ENCODE measurements at regions not wholly inside any gene's neighbourhood (a gene's known extent, or its start where the extent isn't known, plus 50 kb on each side); places are given as distances from the start of the nearest gene placed in this dataset.

DNA sequence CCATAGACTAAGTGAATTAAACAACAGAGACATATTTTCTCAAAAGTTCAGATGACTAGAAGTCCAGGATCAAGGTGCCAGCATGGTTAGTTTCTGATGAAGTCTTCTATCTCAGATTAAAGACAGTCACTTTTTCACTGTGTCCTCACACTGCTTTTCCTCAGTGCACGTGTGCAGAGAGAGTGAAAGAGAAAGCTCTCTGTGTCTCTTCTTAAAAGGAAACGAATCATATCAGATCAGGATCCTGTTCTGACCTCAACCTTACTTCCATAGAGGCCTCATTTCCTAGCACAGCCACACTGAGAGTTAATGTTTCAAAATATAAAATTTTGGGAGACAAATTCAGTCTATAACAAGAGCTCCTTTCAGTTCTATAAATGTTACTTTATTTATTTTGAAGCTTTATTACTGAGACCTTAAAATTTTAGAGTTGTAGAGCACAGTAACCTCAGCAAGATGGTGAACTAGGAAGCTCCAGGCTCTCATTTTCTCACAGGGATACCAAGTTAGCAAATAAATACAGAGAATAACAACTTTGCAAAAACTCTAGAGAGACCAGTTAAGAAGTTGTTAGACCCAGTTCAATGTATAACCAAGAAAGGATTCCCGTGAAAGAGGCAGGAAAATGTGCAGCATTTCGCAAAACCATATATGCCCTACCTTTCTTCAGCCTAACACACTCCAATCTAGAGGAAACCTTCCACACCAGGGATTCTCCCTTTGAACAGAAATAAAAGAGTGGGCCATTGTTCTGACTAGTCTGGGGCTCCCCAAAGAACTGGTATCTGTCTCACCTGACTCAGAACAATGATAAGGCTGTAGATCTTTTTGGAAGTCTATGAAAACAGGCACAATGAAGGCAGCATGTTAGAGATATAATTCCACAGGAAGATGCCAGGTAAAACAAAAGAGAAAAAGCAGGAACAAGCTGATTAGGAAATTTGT is 372.2 kb downstream of the MRPL39 start:
- H3K27me3 ChIP-seq (ENCODE audit: control insufficient read depth in 2 of 2, insufficient read depth in 1 of 2, low read length in 1 of 2), result no peaks in the 10 kb centered on the region
- H3K9me3 ChIP-seq (ENCODE audit: control insufficient read depth in 2 of 2, insufficient read depth in 1 of 2, low read length in 1 of 2), result no peaks in the 10 kb centered on the region
- 51% methylated on average over 4 of the region's 4 CpGs for WGBS
- H3K36me3 ChIP-seq (ENCODE audit: control insufficient read depth in 2 of 2, insufficient read depth in 2 of 2, low read length in 1 of 2), result no peaks in the 10 kb centered on the region
- no peaks in the 10 kb centered on the region for H3K4me1 ChIP-seq (ENCODE audit: control insufficient read depth in 2 of 2, insufficient read depth in 2 of 2, low read length in 2 of 2)
- H3K27ac ChIP-seq (ENCODE audit: low read depth in 1 of 2, low read length in 1 of 2), result no peak overlapping the region
- peak in 1 of 9 donors; percentile 5 for DNase-seq (ENCODE audit: low read depth in 6 of 9, low spot score in 9 of 9)
- H3K4me3 ChIP-seq (ENCODE audit: low read length in 2 of 2), result no peak overlapping the region

DNA sequence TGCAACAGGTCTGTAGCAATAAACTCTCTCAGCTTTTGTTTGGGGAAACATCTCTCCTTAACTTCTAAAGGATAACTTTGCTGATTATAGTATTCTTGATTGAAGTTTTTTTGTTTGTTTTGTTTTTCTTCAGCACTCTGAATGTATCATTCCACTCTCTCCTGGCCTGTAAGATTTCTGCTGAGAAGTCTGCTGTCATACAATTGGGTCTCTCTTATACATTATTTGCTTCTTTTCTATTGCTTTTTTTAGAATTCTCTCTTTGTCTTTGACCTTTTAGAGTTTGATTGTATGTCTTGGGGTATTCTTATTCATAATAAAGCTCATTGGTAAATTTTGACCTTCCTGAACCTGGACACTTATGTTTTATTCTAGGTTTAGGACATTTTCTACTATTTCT is 386.3 kb downstream of the MRPL39 start:
- peaks cover 0 to 4% of the 10 kb centered on the region in 2 donors for H3K9me3 ChIP-seq (ENCODE audit: control insufficient read depth in 2 of 2, insufficient read depth in 1 of 2, low read length in 1 of 2)
- no peaks in the 10 kb centered on the region for H3K27me3 ChIP-seq (ENCODE audit: control insufficient read depth in 2 of 2, insufficient read depth in 1 of 2, low read length in 1 of 2)
- H3K4me1 ChIP-seq (ENCODE audit: control insufficient read depth in 2 of 2, insufficient read depth in 2 of 2, low read length in 2 of 2), result no peaks in the 10 kb centered on the region
- no peaks in the 10 kb centered on the region for H3K36me3 ChIP-seq (ENCODE audit: control insufficient read depth in 2 of 2, insufficient read depth in 2 of 2, low read length in 1 of 2)
- H3K27ac ChIP-seq (ENCODE audit: low read depth in 1 of 2, low read length in 1 of 2), result no peak overlapping the region
- H3K4me3 ChIP-seq (ENCODE audit: low read length in 2 of 2), result no peak overlapping the region
- no peak for DNase-seq (ENCODE audit: low read depth in 6 of 9, low spot score in 9 of 9)

DNA sequence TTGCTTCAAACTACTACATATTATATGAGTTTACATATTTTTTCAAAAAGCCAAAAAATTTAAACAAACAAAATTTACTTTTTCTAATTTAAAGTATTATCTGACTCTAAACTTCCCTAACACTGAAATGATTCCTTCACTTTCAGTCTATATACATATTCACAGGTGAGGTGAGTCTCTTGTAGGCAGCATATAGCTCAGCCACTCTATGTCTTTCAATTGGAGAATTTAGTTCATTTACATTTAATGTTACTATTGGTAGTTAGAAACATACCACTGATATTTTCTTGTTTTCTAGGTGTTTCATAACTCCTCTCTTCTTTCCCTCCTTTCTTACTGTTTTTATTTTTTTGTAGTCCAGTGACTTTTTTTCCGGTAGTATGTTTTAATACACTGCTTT is 387.1 kb downstream of the MRPL39 start:
- Histone ChIP-seq H3K27ac (ENCODE audit: low read depth in 1 of 2, low read length in 1 of 2) (no peak overlapping the region), H3K27me3 (ENCODE audit: control insufficient read depth in 2 of 2, insufficient read depth in 1 of 2, low read length in 1 of 2) (no peaks in the 10 kb centered on the region), H3K4me1 (ENCODE audit: control insufficient read depth in 2 of 2, insufficient read depth in 2 of 2, low read length in 2 of 2) (no peaks in the 10 kb centered on the region), H3K36me3 (ENCODE audit: control insufficient read depth in 2 of 2, insufficient read depth in 2 of 2, low read length in 1 of 2) (no peaks in the 10 kb centered on the region), H3K4me3 (ENCODE audit: low read length in 2 of 2) (no peak overlapping the region), H3K9me3 (ENCODE audit: control insufficient read depth in 2 of 2, insufficient read depth in 1 of 2, low read length in 1 of 2) (peaks cover 0 to 4% of the 10 kb centered on the region in 2 donors)
- WGBS, result 100% methylated on average over 1 of the region's 1 CpG
- no peak for DNase-seq (ENCODE audit: low read depth in 6 of 9, low spot score in 9 of 9)

DNA sequence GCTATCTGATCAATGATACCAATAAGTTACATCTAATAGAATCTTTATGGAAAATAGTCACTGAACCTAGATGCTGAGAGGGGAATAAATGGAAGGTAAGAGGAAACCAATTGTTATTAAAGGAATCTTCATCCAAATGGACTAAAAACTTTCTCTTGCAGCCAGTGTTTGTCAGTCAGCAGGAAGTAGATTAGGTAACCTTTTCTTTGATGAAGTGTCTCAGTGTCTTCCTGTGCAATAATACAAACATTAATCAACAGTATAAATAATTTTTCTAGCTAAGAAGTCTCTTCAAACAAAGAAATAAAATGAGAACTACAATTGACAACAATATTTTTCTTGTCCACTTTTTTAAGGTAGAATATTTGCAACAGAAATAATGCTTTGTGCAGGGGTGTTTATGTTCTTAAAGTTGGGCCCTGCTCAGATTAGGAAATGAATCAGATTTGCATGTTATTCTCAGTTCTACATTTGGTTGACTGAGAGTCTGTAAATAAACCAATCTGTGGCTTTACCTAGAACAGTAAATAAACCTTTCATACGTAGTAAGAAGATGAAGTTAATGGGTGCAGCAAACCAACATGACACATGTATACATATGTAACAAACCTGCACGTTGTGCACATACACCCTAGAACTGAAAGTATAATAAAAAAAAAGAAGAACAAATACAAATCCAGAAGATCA is 391.4 kb downstream of the MRPL39 start:
- 92% methylated on average over 2 of the region's 2 CpGs for WGBS
- no peaks in the 10 kb centered on the region for H3K27me3 ChIP-seq (ENCODE audit: control insufficient read depth in 2 of 2, insufficient read depth in 1 of 2, low read length in 1 of 2)
- H3K36me3 ChIP-seq (ENCODE audit: control insufficient read depth in 2 of 2, insufficient read depth in 2 of 2, low read length in 1 of 2), result no peaks in the 10 kb centered on the region
- H3K4me1 ChIP-seq (ENCODE audit: control insufficient read depth in 2 of 2, insufficient read depth in 2 of 2, low read length in 2 of 2), result no peaks in the 10 kb centered on the region
- H3K27ac ChIP-seq (ENCODE audit: low read depth in 1 of 2, low read length in 1 of 2), result no peak overlapping the region
- DNase-seq (ENCODE audit: low read depth in 6 of 9, low spot score in 9 of 9), result no peak
- H3K9me3 ChIP-seq (ENCODE audit: control insufficient read depth in 2 of 2, insufficient read depth in 1 of 2, low read length in 1 of 2), result no peaks in the 10 kb centered on the region
- no peak overlapping the region for H3K4me3 ChIP-seq (ENCODE audit: low read length in 2 of 2)

DNA sequence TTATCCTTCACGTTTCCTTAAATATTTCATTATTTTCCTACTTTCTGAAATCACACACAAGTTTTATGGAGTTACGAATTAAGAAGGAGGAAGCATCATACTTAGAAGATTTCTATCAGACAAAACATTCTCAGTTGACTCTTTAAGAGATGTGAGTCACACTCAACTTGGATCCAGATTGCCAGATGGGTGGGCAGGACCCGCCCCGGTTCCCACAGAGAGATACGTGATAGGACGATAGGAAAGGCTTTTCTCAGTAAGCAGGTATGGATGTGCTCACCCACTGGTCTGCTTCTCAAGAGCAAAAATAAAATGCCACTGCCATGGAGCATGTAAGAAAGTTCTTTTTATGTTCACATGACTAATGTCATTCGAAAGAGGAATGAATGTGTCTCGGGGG is 392.6 kb downstream of the MRPL39 start:
- H3K4me3 ChIP-seq (ENCODE audit: low read length in 2 of 2), result no peak overlapping the region
- H3K27ac ChIP-seq (ENCODE audit: low read depth in 1 of 2, low read length in 1 of 2), result no peak overlapping the region
- H3K36me3 ChIP-seq (ENCODE audit: control insufficient read depth in 2 of 2, insufficient read depth in 2 of 2, low read length in 1 of 2), result no peaks in the 10 kb centered on the region
- H3K9me3 ChIP-seq (ENCODE audit: control insufficient read depth in 2 of 2, insufficient read depth in 1 of 2, low read length in 1 of 2), result no peaks in the 10 kb centered on the region
- H3K27me3 ChIP-seq (ENCODE audit: control insufficient read depth in 2 of 2, insufficient read depth in 1 of 2, low read length in 1 of 2), result no peaks in the 10 kb centered on the region
- 94% methylated on average over 8 of the region's 8 CpGs for WGBS
- no peaks in the 10 kb centered on the region for H3K4me1 ChIP-seq (ENCODE audit: control insufficient read depth in 2 of 2, insufficient read depth in 2 of 2, low read length in 2 of 2)
- DNase-seq (ENCODE audit: low read depth in 6 of 9, low spot score in 9 of 9), result no peak

DNA sequence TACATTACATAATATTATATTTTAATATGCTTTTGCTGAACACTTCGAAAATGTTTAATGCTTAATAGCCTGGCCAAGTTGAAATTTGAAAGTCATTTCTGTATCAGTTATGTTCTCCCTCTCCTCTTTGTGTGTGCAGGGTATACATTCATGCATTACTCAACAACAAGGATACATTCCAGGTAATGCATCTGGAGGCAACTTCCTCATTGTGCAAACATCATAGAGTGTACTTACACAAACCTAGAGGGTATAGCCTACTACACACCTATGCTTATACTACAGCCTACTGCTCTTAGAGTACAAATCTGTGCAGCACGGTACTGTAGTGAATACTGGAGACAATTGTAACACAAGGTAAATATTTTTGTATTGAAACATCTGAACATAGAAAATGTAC is 407.3 kb downstream of the MRPL39 start:
- Histone ChIP-seq H3K9me3 (ENCODE audit: control insufficient read depth in 2 of 2, insufficient read depth in 1 of 2, low read length in 1 of 2) (peaks cover 0 to 3% of the 10 kb centered on the region in 2 donors), H3K27me3 (ENCODE audit: control insufficient read depth in 2 of 2, insufficient read depth in 1 of 2, low read length in 1 of 2) (no peaks in the 10 kb centered on the region), H3K36me3 (ENCODE audit: control insufficient read depth in 2 of 2, insufficient read depth in 2 of 2, low read length in 1 of 2) (no peaks in the 10 kb centered on the region), H3K4me1 (ENCODE audit: control insufficient read depth in 2 of 2, insufficient read depth in 2 of 2, low read length in 2 of 2) (no peaks in the 10 kb centered on the region), H3K4me3 (ENCODE audit: low read length in 2 of 2) (no peak overlapping the region), H3K27ac (ENCODE audit: low read depth in 1 of 2, low read length in 1 of 2) (no peak overlapping the region)
- DNase-seq (ENCODE audit: low read depth in 6 of 9, low spot score in 9 of 9), result no peak
- 94% methylated on average over 2 of the region's 2 CpGs for WGBS

DNA sequence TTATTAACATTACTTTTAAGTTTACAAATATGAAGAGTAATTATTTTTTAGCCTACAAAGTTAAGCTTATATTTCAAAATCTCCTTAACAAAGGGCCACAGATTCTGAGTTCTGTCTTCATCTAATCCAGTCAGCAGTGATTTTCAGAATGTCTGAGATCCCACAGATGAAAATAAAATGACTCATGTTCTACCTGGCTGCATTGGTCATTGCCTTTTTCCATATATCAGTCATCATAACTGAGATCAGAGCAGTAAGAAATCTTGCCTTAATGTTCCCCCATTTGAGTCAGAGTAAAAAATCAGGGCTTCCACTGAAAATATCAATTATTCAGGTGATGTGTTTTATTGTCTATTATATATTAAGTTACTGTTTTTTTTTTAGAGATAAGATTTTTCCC is 416.1 kb downstream of the MRPL39 start:
- Histone ChIP-seq H3K27ac (ENCODE audit: low read depth in 1 of 2, low read length in 1 of 2) (no peak overlapping the region), H3K36me3 (ENCODE audit: control insufficient read depth in 2 of 2, insufficient read depth in 2 of 2, low read length in 1 of 2) (no peaks in the 10 kb centered on the region), H3K9me3 (ENCODE audit: control insufficient read depth in 2 of 2, insufficient read depth in 1 of 2, low read length in 1 of 2) (no peaks in the 10 kb centered on the region), H3K4me3 (ENCODE audit: low read length in 2 of 2) (no peak overlapping the region), H3K27me3 (ENCODE audit: control insufficient read depth in 2 of 2, insufficient read depth in 1 of 2, low read length in 1 of 2) (no peaks in the 10 kb centered on the region), H3K4me1 (ENCODE audit: control insufficient read depth in 2 of 2, insufficient read depth in 2 of 2, low read length in 2 of 2) (no peaks in the 10 kb centered on the region)
- DNase-seq (ENCODE audit: low read depth in 6 of 9, low spot score in 9 of 9), result no peak

DNA sequence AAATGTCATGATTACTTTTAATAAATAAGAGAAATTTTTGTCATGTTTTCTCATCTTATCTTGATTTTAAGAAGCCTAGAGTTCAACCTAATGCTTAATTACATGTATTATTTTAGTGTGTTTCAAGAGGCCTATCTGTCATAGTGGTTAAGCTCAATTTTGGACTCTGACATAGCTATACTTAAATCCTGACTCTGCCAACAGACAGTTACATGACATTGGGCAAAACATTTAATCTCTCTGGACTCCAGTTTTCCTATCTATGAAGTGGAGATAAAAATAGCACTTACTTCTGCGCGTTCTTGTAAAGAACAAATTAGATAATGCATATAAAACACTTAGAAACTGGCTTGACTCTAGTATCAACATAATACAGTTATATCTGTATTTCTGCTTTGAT is 417.8 kb downstream of the MRPL39 start:
- no peaks in the 10 kb centered on the region for H3K9me3 ChIP-seq (ENCODE audit: control insufficient read depth in 2 of 2, insufficient read depth in 1 of 2, low read length in 1 of 2)
- no peak overlapping the region for H3K4me3 ChIP-seq (ENCODE audit: low read length in 2 of 2)
- no peaks in the 10 kb centered on the region for H3K4me1 ChIP-seq (ENCODE audit: control insufficient read depth in 2 of 2, insufficient read depth in 2 of 2, low read length in 2 of 2)
- WGBS, result 98% methylated on average over 2 of the region's 2 CpGs
- H3K36me3 ChIP-seq (ENCODE audit: control insufficient read depth in 2 of 2, insufficient read depth in 2 of 2, low read length in 1 of 2), result no peaks in the 10 kb centered on the region
- no peak for DNase-seq (ENCODE audit: low read depth in 6 of 9, low spot score in 9 of 9)
- no peaks in the 10 kb centered on the region for H3K27me3 ChIP-seq (ENCODE audit: control insufficient read depth in 2 of 2, insufficient read depth in 1 of 2, low read length in 1 of 2)
- no peak overlapping the region for H3K27ac ChIP-seq (ENCODE audit: low read depth in 1 of 2, low read length in 1 of 2)

DNA sequence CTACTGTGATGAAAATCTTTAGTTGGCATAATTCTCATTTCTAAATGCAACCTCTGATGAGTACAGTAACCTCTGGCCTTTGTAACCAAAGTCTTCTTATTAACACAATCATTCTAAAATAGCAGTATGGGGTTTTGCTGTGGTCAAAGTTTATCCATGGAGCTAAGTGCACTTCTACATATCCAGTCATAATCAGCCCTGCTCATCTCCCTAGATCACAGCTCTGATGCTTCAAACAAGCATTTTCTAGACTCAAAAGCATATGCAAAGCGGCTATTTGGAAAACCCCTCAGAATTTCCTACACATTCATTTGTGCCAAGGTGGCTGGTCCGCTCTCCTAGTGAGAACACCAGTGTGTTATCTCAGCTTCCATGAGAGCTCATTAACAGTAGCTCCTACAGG is 418.6 kb downstream of the MRPL39 start:
- no peaks in the 10 kb centered on the region for H3K36me3 ChIP-seq (ENCODE audit: control insufficient read depth in 2 of 2, insufficient read depth in 2 of 2, low read length in 1 of 2)
- 90% methylated on average over 2 of the region's 2 CpGs for WGBS
- no peak overlapping the region for H3K27ac ChIP-seq (ENCODE audit: low read depth in 1 of 2, low read length in 1 of 2)
- H3K4me3 ChIP-seq (ENCODE audit: low read length in 2 of 2), result no peak overlapping the region
- H3K9me3 ChIP-seq (ENCODE audit: control insufficient read depth in 2 of 2, insufficient read depth in 1 of 2, low read length in 1 of 2), result no peaks in the 10 kb centered on the region
- no peaks in the 10 kb centered on the region for H3K4me1 ChIP-seq (ENCODE audit: control insufficient read depth in 2 of 2, insufficient read depth in 2 of 2, low read length in 2 of 2)
- no peaks in the 10 kb centered on the region for H3K27me3 ChIP-seq (ENCODE audit: control insufficient read depth in 2 of 2, insufficient read depth in 1 of 2, low read length in 1 of 2)
- no peak for DNase-seq (ENCODE audit: low read depth in 6 of 9, low spot score in 9 of 9)
